PFSK-1 (cell line): ENCODE measurements at regions not wholly inside any gene's neighbourhood (a gene's known extent, or its start where the extent isn't known, plus 50 kb on each side); places are given as distances from the start of the nearest gene placed in this dataset.

Experiments used
- FOXP2 ChIP-seq: optimal IDR thresholded peaks from 2 replicates; pipeline ENCODE3; 2011; ENCODE audit warnings: borderline replicate concordance, control low read depth, inconsistent platforms; ENCODE audit not compliant: insufficient read depth; ENCODE audit errors: extremely low read length, extremely low read depth
- POLR2AphosphoS5 ChIP-seq: IDR thresholded peaks from 2 replicates; pipeline ENCODE4 v1.6.1; 2012; ENCODE audit warnings: low read depth, mild to moderate bottlenecking, control low read depth, low read length, moderate library complexity
- SIN3A ChIP-seq: IDR thresholded peaks from 2 replicates; pipeline ENCODE4 v1.6.1; 2012; ENCODE audit warnings: mild to moderate bottlenecking, low read length, moderate library complexity, borderline replicate concordance; ENCODE audit not compliant: insufficient read depth
- TAF1 ChIP-seq: IDR thresholded peaks from 2 replicates; pipeline ENCODE4 v1.6.1; 2012; ENCODE audit warnings: low read length, control low read depth, borderline replicate concordance; ENCODE audit not compliant: insufficient read depth
- TF ChIP-seq, protein P1 (sequence below), 2 experiments: IDR thresholded peaks; 2 replicates each; pipeline versions ENCODE4 v1.6.1 to v1.8.0; 2011 to 2012; ENCODE audit warnings: low read depth in 2 of 2, low read length in 2 of 2, control low read depth in 1 of 2, inconsistent platforms in 1 of 2, mild to moderate bottlenecking in 1 of 2, moderate library complexity in 1 of 2; ENCODE audit not compliant: insufficient read depth in 1 of 2

DNA sequence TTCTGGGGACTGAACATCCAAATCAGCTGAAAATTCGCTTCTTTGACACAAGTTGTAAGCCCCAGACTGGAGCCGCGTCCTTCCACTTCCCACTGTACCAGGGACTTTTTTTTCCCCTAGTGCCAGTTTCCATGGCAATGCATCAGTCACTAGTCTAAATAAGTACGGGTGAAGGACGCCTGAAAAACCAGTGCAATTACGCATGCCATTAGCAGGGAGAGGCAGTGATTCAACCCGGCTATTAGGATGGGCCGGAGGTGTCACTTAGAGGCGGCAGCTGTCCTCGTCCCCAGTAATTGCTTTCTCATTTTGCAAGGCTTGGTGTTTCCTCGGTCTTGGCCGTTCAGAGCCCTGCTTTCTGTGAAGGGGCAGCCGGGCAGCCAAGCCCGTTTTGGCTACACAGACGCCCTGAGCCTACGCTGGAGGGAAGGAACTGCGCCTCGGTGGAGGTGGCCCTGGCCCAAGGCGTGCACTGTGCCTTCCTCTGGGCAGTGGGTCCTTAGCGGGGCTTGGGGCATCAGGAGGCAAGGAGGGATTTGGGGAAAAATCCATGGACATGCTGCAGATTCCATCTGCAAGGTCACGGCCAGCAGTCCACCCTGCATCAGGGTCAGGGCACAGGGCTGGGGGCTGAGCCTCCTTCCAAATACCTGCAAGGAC, 319.7 kb downstream of the CTTN start:
- TF ChIP-seq, protein P1, sequence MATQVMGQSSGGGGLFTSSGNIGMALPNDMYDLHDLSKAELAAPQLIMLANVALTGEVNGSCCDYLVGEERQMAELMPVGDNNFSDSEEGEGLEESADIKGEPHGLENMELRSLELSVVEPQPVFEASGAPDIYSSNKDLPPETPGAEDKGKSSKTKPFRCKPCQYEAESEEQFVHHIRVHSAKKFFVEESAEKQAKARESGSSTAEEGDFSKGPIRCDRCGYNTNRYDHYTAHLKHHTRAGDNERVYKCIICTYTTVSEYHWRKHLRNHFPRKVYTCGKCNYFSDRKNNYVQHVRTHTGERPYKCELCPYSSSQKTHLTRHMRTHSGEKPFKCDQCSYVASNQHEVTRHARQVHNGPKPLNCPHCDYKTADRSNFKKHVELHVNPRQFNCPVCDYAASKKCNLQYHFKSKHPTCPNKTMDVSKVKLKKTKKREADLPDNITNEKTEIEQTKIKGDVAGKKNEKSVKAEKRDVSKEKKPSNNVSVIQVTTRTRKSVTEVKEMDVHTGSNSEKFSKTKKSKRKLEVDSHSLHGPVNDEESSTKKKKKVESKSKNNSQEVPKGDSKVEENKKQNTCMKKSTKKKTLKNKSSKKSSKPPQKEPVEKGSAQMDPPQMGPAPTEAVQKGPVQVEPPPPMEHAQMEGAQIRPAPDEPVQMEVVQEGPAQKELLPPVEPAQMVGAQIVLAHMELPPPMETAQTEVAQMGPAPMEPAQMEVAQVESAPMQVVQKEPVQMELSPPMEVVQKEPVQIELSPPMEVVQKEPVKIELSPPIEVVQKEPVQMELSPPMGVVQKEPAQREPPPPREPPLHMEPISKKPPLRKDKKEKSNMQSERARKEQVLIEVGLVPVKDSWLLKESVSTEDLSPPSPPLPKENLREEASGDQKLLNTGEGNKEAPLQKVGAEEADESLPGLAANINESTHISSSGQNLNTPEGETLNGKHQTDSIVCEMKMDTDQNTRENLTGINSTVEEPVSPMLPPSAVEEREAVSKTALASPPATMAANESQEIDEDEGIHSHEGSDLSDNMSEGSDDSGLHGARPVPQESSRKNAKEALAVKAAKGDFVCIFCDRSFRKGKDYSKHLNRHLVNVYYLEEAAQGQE (IDR thresholded peaks at IDR 0.05; ENCODE audit: insufficient read depth in 1 of 2, low read depth in 2 of 2, low read length in 2 of 2) = no peak
- no peak for TF ChIP-seq FOXP2
- TF ChIP-seq TAF1 = no peak
- no peak for TF ChIP-seq POLR2AphosphoS5
- TF ChIP-seq SIN3A = no peak

DNA sequence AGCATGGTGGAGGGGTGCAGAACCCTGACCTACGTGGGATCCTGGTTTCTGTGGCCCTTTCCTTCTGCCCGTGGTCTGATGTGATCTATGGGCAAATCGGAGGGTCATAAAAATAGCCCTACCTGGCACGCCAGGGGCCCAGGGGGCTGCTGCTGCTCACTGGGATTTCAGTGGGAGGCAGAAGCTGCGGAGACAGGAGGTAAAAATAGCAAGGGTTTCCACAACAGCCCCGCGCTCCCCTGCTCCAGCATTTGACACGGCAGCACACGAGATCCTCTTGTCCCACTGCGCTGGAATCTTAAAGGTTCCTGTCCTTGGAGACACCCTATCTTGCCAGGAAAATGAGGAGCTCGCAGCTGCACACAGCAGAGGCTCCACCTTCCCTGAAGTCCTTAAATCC, 321.2 kb downstream of the CTTN start:
- no peak for TF ChIP-seq SIN3A
- TF ChIP-seq FOXP2 = no peak
- TF ChIP-seq, protein P1 (IDR thresholded peaks at IDR 0.05; ENCODE audit: insufficient read depth in 1 of 2, low read depth in 2 of 2, low read length in 2 of 2) = no peak
- no peak for TF ChIP-seq POLR2AphosphoS5
- TF ChIP-seq TAF1 = no peak

- TF ChIP-seq SIN3A (no peak), POLR2AphosphoS5 (no peak), FOXP2 (no peak), TAF1 (no peak)
- TF ChIP-seq, protein P1 (IDR thresholded peaks at IDR 0.05; ENCODE audit: insufficient read depth in 1 of 2, low read depth in 2 of 2, low read length in 2 of 2) = no peak
These were observed 322.0 kb downstream of the CTTN start for GRCh38 chr11:70720281-70720680.

- TF ChIP-seq FOXP2 (no peak), TAF1 (no peak), SIN3A (no peak), POLR2AphosphoS5 (no peak)
- TF ChIP-seq, protein P1 (IDR thresholded peaks at IDR 0.05; ENCODE audit: insufficient read depth in 1 of 2, low read depth in 2 of 2, low read length in 2 of 2) = no peak
These were observed 322.7 kb downstream of the CTTN start for GRCh38 chr11:70721006-70721405.

DNA sequence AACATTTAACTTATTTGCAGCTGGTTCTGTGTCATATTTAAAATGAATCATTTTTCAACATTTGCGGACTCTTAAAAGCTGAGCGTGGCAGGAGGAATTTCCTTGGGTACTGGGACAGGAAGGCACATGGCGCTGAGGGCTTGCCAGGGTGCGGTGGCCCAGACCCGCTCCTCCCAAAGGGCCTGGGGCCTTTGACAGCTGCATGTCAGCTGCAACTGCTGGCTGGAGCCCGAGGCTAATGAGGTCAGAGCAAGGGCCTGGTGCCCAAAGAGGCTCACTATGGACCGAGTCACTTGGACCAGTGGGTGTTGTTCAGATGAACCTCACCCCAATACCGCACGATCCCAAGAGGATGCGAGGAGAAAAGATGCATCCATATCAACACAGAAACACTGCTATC, 326.9 kb downstream of the CTTN start:
- no peak for TF ChIP-seq FOXP2
- no peak for TF ChIP-seq TAF1
- TF ChIP-seq SIN3A = no peak
- TF ChIP-seq, protein P1 (IDR thresholded peaks at IDR 0.05; ENCODE audit: insufficient read depth in 1 of 2, low read depth in 2 of 2, low read length in 2 of 2) = no peak
- no peak for TF ChIP-seq POLR2AphosphoS5
